ENCODE measurements at regions not wholly inside any gene's neighbourhood (a gene's known extent, or its start where the extent isn't known, plus 50 kb on each side); places are given as distances from the start of the nearest gene placed in this dataset.

DNA sequence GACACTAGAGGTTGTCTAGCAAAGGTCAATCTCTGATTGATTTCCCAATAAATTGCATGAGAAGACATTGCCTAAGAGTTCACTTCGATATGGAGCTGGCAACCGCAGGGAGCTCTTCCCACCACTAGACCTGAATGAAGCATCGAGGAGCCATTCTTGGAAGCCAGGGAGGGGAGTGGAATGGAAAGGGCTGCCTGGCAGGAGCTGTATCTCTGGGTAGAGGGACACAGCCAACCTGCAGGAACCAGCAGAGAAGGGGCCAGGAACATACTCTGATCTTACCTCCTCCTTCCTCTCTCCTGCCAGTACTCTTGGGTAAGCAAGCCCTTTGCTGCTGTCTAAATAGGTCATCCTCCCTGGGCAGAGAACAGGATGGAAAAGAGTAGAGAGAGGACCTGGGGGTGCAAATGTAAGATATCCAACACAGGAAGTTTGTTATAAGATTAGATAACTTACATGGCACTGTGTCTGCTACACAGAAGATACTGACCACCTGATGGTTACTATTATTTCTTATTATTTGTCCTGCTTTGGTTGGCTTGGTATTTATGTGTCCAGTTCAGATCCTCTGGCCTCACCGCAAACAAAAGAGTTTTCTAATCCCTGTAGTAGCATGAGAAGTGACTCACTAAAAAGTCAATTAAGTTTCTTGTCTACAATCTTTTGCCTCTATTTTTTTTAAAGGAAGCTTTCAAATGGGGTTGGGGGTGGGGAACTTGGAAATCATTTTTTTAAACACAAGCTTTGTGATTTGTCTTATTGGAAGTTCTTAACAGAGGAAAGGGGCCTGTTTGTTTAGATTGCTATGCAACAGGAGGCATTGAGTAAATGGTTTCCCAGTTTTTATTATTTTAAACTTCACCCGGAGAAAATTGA lies 156.7 kb upstream of the TSC22D2 start:
- DNase-seq, result peak; percentile 13
- Histone ChIP-seq H3K4me3 (ENCODE audit: low read depth, low read length) (no peak overlapping the region), H3K9me3 (no peaks in the 10 kb centered on the region), H3K4me1 (peaks cover 48% of the 10 kb centered on the region), H3K27me3 (no peaks in the 10 kb centered on the region), H3K36me3 (no peaks in the 10 kb centered on the region)
- TF ChIP-seq, protein P1, sequence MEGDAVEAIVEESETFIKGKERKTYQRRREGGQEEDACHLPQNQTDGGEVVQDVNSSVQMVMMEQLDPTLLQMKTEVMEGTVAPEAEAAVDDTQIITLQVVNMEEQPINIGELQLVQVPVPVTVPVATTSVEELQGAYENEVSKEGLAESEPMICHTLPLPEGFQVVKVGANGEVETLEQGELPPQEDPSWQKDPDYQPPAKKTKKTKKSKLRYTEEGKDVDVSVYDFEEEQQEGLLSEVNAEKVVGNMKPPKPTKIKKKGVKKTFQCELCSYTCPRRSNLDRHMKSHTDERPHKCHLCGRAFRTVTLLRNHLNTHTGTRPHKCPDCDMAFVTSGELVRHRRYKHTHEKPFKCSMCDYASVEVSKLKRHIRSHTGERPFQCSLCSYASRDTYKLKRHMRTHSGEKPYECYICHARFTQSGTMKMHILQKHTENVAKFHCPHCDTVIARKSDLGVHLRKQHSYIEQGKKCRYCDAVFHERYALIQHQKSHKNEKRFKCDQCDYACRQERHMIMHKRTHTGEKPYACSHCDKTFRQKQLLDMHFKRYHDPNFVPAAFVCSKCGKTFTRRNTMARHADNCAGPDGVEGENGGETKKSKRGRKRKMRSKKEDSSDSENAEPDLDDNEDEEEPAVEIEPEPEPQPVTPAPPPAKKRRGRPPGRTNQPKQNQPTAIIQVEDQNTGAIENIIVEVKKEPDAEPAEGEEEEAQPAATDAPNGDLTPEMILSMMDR (IDR thresholded peaks at IDR 0.05; ENCODE audit: low read depth, low read length), result no peak

DNA sequence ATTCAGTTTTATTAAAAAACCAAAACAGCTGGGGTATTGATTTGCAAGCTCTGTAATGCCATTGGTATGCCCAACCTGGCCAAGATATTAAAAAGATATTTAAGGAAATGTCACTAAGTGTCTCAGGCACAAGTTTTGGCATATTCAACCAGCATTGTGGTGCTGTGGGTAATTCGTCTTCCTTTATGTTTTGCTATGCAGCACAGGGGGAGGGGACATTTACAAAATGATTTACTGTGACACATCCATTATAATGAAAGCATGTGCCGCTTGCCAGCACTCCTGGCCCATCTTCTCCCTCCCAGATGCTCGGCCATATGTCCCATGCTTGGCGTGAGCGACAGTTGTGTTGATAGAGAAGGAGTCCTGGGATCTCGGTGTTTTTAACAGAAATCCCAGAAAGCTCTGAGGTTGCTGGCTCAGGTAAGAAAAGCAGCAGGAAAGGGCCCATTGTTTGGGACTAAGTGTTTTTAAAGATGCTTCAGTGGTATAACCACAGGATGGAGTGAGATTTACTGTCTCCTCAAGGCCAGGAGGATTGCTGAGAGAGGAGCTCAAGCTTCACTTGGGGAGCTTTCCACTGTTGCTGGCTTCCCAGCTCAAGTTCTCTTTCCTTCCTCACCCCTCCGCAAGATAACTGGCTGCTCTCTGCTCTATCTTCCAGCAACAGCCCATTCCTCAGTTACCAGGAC lies 158.2 kb upstream of the TSC22D2 start:
- no peak overlapping the region for H3K4me3 ChIP-seq (ENCODE audit: low read depth, low read length)
- no peaks in the 10 kb centered on the region for H3K9me3 ChIP-seq
- H3K36me3 ChIP-seq, result no peaks in the 10 kb centered on the region
- TF ChIP-seq, protein P1 (IDR thresholded peaks at IDR 0.05; ENCODE audit: low read depth, low read length), result no peak
- DNase-seq, result peak; percentile 40
- H3K27me3 ChIP-seq, result no peaks in the 10 kb centered on the region
- peaks cover 48% of the 10 kb centered on the region for H3K4me1 ChIP-seq

DNA sequence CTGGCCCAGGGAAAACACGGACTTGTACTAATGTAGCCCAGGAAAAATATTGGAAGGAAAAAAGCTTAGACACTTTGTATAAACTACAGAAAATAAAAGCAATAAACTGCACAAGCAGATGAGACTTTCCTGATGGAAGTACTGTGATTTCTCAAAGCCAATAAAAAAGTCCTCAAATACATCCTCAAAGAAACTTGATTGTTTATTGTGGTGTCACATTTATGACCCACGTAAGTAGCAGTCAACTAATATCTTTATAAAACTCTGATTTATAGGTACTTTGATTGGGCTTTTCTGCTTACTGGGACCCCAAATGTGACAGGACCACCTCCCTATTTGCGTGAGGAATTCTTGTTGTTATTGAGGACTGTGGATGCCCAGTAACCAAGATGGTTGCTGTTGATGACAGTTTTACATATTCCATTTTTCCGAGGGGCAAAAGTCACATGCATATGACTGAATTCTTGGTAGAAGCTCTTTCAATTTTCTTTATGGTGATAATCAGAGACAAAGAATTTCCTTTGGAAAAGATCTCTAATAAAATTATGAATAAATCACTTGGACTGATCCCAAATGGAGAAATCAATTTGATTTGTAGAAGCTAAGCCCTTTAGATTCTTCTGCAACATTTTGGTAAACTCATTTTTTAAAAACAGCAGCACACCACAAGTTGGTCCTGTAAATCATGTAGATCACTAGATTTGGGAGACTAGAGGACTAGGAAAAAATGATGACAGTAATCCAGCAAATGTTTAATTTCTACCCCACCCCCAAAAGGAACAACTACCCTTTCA lies 159.0 kb upstream of the TSC22D2 start:
- TF ChIP-seq, protein P1 (IDR thresholded peaks at IDR 0.05; ENCODE audit: low read depth, low read length), result no peak
- H3K4me1 ChIP-seq, result peaks cover 48% of the 10 kb centered on the region
- no peaks in the 10 kb centered on the region for H3K36me3 ChIP-seq
- no peak overlapping the region for H3K4me3 ChIP-seq (ENCODE audit: low read depth, low read length)
- no peaks in the 10 kb centered on the region for H3K27me3 ChIP-seq
- H3K9me3 ChIP-seq, result no peaks in the 10 kb centered on the region
- DNase-seq, result no peak

DNA sequence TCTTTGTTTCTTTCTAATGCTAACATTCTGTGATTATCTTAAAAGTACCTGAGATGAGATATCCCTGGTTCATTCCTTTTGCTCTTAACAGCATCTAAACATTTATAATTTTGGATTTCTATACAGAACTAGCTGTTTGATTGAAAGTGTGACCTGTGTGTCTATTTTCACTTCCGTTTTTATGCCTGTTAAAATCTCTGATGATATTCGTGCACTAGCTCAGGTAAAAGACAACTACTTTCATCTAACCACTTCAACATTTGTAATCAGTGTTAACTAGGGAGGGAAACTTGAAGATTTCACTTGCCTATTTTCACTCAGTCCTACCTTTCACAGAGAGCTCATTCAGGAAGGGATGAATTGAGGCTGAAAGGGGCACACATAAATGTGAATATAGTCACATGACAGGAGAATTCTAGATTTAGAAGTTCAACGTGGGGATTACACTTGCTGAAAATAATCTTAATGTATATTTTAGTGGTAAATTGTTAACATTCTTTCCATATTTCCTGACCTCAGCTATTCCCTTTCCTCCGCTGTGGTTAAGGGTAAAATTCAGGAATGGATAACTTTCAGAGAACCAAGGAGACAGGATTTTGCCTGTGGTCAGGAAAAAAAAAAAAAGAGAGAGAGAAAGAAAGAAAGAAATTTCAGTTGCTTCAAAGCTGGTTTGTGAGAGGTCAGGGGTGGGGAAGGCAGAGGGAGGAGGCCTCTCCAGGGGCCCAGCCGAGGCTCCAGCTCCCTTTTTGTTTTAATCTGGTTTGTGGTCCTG lies 159.8 kb upstream of the TSC22D2 start:
- DNase-seq, result no peak
- Histone ChIP-seq H3K27me3 (no peaks in the 10 kb centered on the region), H3K4me3 (ENCODE audit: low read depth, low read length) (no peak overlapping the region), H3K9me3 (no peaks in the 10 kb centered on the region), H3K36me3 (no peaks in the 10 kb centered on the region), H3K4me1 (peaks cover 41% of the 10 kb centered on the region)
- TF ChIP-seq, protein P1 (IDR thresholded peaks at IDR 0.05; ENCODE audit: low read depth, low read length), result no peak

DNA sequence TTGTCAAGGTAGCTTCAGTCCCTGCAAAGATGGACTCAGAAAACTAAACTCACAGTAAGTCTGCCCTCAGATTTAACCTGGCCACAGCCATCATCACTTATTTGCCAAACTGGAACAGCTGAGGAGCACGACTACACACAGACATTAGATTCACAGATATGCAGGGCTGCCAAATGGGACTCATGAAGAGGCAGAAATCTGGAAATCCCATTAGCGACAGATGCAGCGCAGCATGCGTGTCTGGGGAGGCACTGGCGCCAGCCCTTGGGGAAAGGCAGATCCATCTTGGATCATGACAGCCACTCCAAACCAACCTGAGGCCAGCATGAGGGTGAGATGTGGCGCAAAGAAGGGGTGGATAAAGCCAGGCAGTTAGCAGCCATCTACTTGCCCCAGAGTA lies 160.7 kb upstream of the TSC22D2 start:
- Histone ChIP-seq H3K9me3 (no peaks in the 10 kb centered on the region), H3K36me3 (no peaks in the 10 kb centered on the region), H3K4me1 (peaks cover 36% of the 10 kb centered on the region), H3K27me3 (no peaks in the 10 kb centered on the region), H3K4me3 (ENCODE audit: low read depth, low read length) (no peak overlapping the region)
- DNase-seq, result peak; percentile 83
- TF ChIP-seq, protein P1 (IDR thresholded peaks at IDR 0.05; ENCODE audit: low read depth, low read length), result no peak

Measured in BE2C (cell line).